ENCODE measurements at regions not wholly inside any gene's neighbourhood (a gene's known extent, or its start where the extent isn't known, plus 50 kb on each side); places are given as distances from the start of the nearest gene placed in this dataset.

DNA sequence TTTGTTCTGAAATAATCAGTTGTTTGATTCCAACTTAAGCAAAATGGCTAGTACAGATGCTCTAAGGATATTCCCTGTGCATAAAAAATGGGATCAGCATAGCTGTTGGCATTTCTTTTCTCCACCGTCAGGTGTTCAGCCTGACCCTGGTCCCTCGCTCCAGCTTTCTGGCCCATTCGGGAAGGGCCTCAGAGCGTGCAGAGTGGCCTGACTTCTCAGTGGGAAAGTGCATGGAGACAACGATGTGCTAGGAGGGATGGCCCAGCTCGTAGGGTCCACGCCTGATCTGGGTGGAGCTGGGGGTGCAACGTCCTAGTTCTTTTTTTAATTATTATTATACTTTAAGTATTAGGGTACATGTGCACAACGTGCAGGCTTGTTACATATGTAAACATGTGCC lies 319.1 kb upstream of the IRX4 start:
- no peaks in the 10 kb centered on the region for H3K9me3 ChIP-seq (ENCODE audit: control insufficient read depth, low read length)
- H3K36me3 ChIP-seq (ENCODE audit: control insufficient read depth, insufficient read depth, low read length): no peaks in the 10 kb centered on the region
- no peak overlapping the region for H3K4me3 ChIP-seq (ENCODE audit: low read length)
- H3K9ac ChIP-seq (ENCODE audit: low read length): no peak overlapping the region
- H3K4me1 ChIP-seq (ENCODE audit: control insufficient read depth, insufficient read depth, low read length): no peaks in the 10 kb centered on the region
- H3K27me3 ChIP-seq (ENCODE audit: control insufficient read depth, insufficient read depth, low read length): no peaks in the 10 kb centered on the region

DNA sequence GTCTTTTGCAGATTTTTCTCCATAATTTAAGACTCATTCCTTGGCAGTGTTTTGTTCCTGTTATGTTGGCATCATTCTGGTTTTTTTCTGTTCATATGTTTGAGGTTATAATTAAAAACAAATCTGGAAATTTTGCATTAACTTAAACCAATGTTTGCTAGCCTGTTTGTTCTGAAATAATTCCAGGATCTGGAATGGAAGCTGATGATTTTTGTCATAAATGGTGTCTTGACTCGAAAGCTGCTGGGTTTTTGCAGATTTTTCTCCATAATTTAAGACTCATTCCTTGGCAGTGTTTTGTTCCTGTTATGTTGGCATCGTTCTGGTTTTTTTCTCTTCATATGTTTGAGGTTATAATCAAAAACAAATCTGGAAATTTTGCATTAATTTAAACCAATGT lies 318.7 kb upstream of the IRX4 start:
- H3K36me3 ChIP-seq (ENCODE audit: control insufficient read depth, insufficient read depth, low read length): no peaks in the 10 kb centered on the region
- no peaks in the 10 kb centered on the region for H3K4me1 ChIP-seq (ENCODE audit: control insufficient read depth, insufficient read depth, low read length)
- no peak overlapping the region for H3K4me3 ChIP-seq (ENCODE audit: low read length)
- no peaks in the 10 kb centered on the region for H3K27me3 ChIP-seq (ENCODE audit: control insufficient read depth, insufficient read depth, low read length)
- no peaks in the 10 kb centered on the region for H3K9me3 ChIP-seq (ENCODE audit: control insufficient read depth, low read length)
- no peak overlapping the region for H3K9ac ChIP-seq (ENCODE audit: low read length)

- no peak overlapping the region for H3K9ac ChIP-seq (ENCODE audit: low read length)
- H3K9me3 ChIP-seq (ENCODE audit: control insufficient read depth, low read length): no peaks in the 10 kb centered on the region
- H3K27me3 ChIP-seq (ENCODE audit: control insufficient read depth, insufficient read depth, low read length): no peaks in the 10 kb centered on the region
- no peaks in the 10 kb centered on the region for H3K36me3 ChIP-seq (ENCODE audit: control insufficient read depth, insufficient read depth, low read length)
- no peaks in the 10 kb centered on the region for H3K4me1 ChIP-seq (ENCODE audit: control insufficient read depth, insufficient read depth, low read length)
- H3K4me3 ChIP-seq (ENCODE audit: low read length): no peak overlapping the region
These were observed 318.3 kb upstream of the IRX4 start for GRCh38 chr5:2201011-2201410.

DNA sequence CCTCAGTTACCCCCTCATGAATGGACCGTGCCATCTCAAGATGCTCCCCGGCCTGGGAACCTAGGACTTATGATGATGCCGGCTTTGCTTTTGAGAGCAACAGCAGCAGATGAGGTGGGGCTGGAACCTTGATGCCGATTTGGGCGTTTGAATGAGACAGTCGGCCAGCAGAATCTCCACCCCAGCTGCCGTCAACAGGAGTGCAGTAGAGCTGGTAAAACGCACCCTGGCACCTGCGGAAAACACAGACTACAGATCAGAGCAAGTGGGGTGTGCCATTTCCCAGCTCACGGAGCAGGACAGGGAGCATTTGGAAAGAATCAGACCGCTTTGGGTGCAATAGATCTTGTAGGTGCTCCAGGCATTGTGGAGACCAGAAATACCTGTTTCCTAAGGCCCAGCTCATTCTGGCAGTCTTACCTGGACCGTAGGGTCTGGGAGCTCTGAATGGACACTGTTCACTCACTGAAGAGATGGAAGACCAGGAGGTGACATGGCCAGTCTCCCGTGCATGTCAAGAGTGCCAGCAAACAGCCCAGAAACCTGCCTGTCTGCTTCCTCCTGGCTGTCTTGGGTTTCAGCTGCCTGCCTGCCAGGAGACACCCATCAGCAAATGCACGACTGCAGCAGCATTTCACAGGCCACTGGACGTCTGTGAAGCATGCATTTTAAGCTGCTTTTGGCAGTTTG lies 317.7 kb upstream of the IRX4 start:
- H3K36me3 ChIP-seq (ENCODE audit: control insufficient read depth, insufficient read depth, low read length): no peaks in the 10 kb centered on the region
- no peaks in the 10 kb centered on the region for H3K9me3 ChIP-seq (ENCODE audit: control insufficient read depth, low read length)
- no peaks in the 10 kb centered on the region for H3K4me1 ChIP-seq (ENCODE audit: control insufficient read depth, insufficient read depth, low read length)
- H3K4me3 ChIP-seq (ENCODE audit: low read length): no peak overlapping the region
- H3K9ac ChIP-seq (ENCODE audit: low read length): no peak overlapping the region
- H3K27me3 ChIP-seq (ENCODE audit: control insufficient read depth, insufficient read depth, low read length): no peaks in the 10 kb centered on the region

GRCh38 chr5:2199697-2200096 lies 317.0 kb upstream of the IRX4 start:
- Histone ChIP-seq H3K36me3 (ENCODE audit: control insufficient read depth, insufficient read depth, low read length) (no peaks in the 10 kb centered on the region), H3K9ac (ENCODE audit: low read length) (no peak overlapping the region), H3K4me1 (ENCODE audit: control insufficient read depth, insufficient read depth, low read length) (no peaks in the 10 kb centered on the region), H3K9me3 (ENCODE audit: control insufficient read depth, low read length) (no peaks in the 10 kb centered on the region), H3K27me3 (ENCODE audit: control insufficient read depth, insufficient read depth, low read length) (no peaks in the 10 kb centered on the region), H3K4me3 (ENCODE audit: low read length) (no peak overlapping the region)

DNA sequence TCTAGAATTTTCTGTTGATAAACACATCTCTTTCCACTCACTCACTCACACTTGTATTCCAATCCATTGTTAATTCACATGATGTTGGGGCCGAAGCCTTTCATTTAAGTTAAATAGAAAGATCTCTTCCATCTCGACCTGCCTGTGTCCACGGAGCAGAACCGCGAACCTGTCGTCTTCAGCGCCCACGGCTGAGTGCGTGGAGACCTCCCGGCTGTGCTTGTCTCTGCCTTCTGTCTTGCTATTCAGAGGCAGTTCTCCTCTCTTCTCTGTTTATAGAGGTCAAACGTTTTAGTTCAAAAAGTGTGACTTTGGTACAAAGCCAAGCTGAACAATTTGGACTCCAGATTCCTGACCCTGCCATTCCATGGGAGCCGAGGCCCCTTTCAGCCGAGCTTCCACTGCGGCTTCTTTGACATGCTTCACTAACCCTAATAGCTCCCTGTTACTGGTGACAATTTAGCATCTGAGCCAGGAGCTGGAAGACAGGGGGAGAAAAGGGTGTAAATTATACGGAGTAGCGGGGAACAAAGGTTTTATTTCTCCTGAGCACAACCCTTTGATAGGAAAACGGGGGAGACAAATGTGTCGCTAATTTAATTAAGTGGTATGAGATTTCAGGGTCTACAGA lies 314.4 kb upstream of the IRX4 start:
- H3K4me3 ChIP-seq (ENCODE audit: low read length): no peak overlapping the region
- H3K9ac ChIP-seq (ENCODE audit: low read length): no peak overlapping the region
- H3K27me3 ChIP-seq (ENCODE audit: control insufficient read depth, insufficient read depth, low read length): no peaks in the 10 kb centered on the region
- no peaks in the 10 kb centered on the region for H3K9me3 ChIP-seq (ENCODE audit: control insufficient read depth, low read length)
- H3K36me3 ChIP-seq (ENCODE audit: control insufficient read depth, insufficient read depth, low read length): no peaks in the 10 kb centered on the region
- no peaks in the 10 kb centered on the region for H3K4me1 ChIP-seq (ENCODE audit: control insufficient read depth, insufficient read depth, low read length)

DNA sequence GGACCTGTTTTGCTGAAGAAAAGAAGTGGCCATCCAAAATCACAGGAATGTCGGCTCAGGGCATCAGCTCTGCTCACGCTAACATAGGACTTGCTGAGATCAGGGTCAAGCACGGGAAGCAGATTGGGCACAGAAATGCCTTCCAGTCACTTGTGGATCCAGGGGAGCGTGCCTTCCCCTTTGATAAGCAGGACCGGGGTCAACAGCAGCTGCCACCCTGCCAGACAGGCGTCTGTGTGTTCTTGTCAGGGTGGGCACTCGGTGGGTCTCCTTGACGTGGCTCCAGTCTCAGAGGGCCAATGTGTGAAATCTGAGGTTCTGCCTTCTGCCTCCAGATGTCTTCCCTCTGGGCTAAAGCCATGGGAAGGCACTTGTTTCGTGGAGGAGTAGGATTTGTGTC lies 313.7 kb upstream of the IRX4 start:
- Histone ChIP-seq H3K9ac (ENCODE audit: low read length) (no peak overlapping the region), H3K27me3 (ENCODE audit: control insufficient read depth, insufficient read depth, low read length) (no peaks in the 10 kb centered on the region), H3K9me3 (ENCODE audit: control insufficient read depth, low read length) (no peaks in the 10 kb centered on the region), H3K4me3 (ENCODE audit: low read length) (no peak overlapping the region), H3K36me3 (ENCODE audit: control insufficient read depth, insufficient read depth, low read length) (no peaks in the 10 kb centered on the region), H3K4me1 (ENCODE audit: control insufficient read depth, insufficient read depth, low read length) (no peaks in the 10 kb centered on the region)

GRCh38 chr5:2194949-2195348 lies 312.2 kb upstream of the IRX4 start:
- H3K27me3 ChIP-seq (ENCODE audit: control insufficient read depth, insufficient read depth, low read length): no peaks in the 10 kb centered on the region
- no peak overlapping the region for H3K9ac ChIP-seq (ENCODE audit: low read length)
- no peaks in the 10 kb centered on the region for H3K36me3 ChIP-seq (ENCODE audit: control insufficient read depth, insufficient read depth, low read length)
- no peak overlapping the region for H3K4me3 ChIP-seq (ENCODE audit: low read length)
- H3K4me1 ChIP-seq (ENCODE audit: control insufficient read depth, insufficient read depth, low read length): no peaks in the 10 kb centered on the region
- H3K9me3 ChIP-seq (ENCODE audit: control insufficient read depth, low read length): no peaks in the 10 kb centered on the region

- Histone ChIP-seq H3K27me3 (ENCODE audit: control insufficient read depth, insufficient read depth, low read length) (no peaks in the 10 kb centered on the region), H3K36me3 (ENCODE audit: control insufficient read depth, insufficient read depth, low read length) (no peaks in the 10 kb centered on the region), H3K9me3 (ENCODE audit: control insufficient read depth, low read length) (no peaks in the 10 kb centered on the region), H3K4me3 (ENCODE audit: low read length) (no peak overlapping the region), H3K4me1 (ENCODE audit: control insufficient read depth, insufficient read depth, low read length) (no peaks in the 10 kb centered on the region), H3K9ac (ENCODE audit: low read length) (no peak overlapping the region)
These were observed 311.5 kb upstream of the IRX4 start for GRCh38 chr5:2194236-2194555.

GRCh38 chr5:2193542-2194235 lies 311.0 kb upstream of the IRX4 start:
- Histone ChIP-seq H3K27me3 (ENCODE audit: control insufficient read depth, insufficient read depth, low read length) (no peaks in the 10 kb centered on the region), H3K9me3 (ENCODE audit: control insufficient read depth, low read length) (no peaks in the 10 kb centered on the region), H3K4me3 (ENCODE audit: low read length) (no peak overlapping the region), H3K4me1 (ENCODE audit: control insufficient read depth, insufficient read depth, low read length) (no peaks in the 10 kb centered on the region), H3K9ac (ENCODE audit: low read length) (no peak overlapping the region), H3K36me3 (ENCODE audit: control insufficient read depth, insufficient read depth, low read length) (no peaks in the 10 kb centered on the region)

- Histone ChIP-seq H3K9ac (ENCODE audit: low read length) (no peak overlapping the region), H3K4me3 (ENCODE audit: low read length) (no peak overlapping the region), H3K9me3 (ENCODE audit: control insufficient read depth, low read length) (no peaks in the 10 kb centered on the region), H3K36me3 (ENCODE audit: control insufficient read depth, insufficient read depth, low read length) (no peaks in the 10 kb centered on the region), H3K27me3 (ENCODE audit: control insufficient read depth, insufficient read depth, low read length) (no peaks in the 10 kb centered on the region), H3K4me1 (ENCODE audit: control insufficient read depth, insufficient read depth, low read length) (no peaks in the 10 kb centered on the region)
These were observed 310.4 kb upstream of the IRX4 start for GRCh38 chr5:2193142-2193541.

DNA sequence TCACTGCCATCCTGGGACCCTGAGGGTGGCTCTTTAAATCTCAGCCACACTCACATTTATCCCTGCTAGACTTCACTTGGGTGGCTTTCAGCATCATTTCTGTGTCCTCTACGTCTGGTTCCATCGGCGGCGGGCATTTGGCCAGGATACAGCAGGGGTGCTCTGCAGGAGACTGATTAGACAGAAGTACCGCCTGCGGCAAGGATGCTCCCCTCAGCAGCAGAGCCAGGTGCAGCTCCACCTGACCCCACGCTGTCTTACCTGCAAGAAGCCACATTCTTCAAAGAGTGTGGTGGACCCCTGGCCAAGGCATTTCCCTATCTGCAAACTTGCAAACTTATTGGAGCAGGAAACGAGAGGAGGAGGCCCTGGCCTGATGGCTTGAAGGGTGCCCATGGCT lies 309.8 kb upstream of the IRX4 start:
- H3K27me3 ChIP-seq (ENCODE audit: control insufficient read depth, insufficient read depth, low read length): no peaks in the 10 kb centered on the region
- H3K4me1 ChIP-seq (ENCODE audit: control insufficient read depth, insufficient read depth, low read length): no peaks in the 10 kb centered on the region
- no peaks in the 10 kb centered on the region for H3K36me3 ChIP-seq (ENCODE audit: control insufficient read depth, insufficient read depth, low read length)
- H3K9ac ChIP-seq (ENCODE audit: low read length): no peak overlapping the region
- no peak overlapping the region for H3K4me3 ChIP-seq (ENCODE audit: low read length)
- H3K9me3 ChIP-seq (ENCODE audit: control insufficient read depth, low read length): no peaks in the 10 kb centered on the region

Data from mucosa of stomach (tissue), 1 donor.